ENCODE measurements at regions not wholly inside any gene's neighbourhood (a gene's known extent, or its start where the extent isn't known, plus 50 kb on each side); places are given as distances from the start of the nearest gene placed in this dataset.

DNA sequence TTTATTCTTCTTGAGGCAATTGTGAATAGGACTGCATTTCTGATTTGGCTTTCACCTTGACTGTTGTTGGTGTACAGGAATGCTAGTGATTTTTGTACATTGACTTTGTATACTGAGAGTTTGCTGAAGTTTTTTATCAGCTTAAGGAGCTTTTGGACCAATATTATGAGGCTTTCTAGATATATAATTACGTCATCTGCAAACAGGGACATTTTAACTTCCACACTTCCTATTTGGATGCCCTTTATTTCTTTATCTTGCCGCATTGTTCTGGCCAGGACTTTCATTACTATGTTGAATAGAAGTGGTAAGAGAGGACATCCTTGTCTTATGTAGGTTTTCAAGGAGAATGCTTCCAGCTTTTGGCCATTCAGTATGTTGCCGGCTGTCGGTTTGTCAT lies 425.4 kb upstream of the CHAC2 start:
- Histone ChIP-seq H3K27ac (no peak overlapping the region), H4K20me1 (ENCODE audit: insufficient read depth, poor library complexity, severe bottlenecking) (no peaks in the 10 kb centered on the region), H3K27me3 (no peaks in the 10 kb centered on the region), H3K4me3 (no peak overlapping the region), H3K36me3 (replicated peaks; ENCODE audit: insufficient read depth, low read depth) (no peaks in the 10 kb centered on the region), H3K79me2 (no peaks in the 10 kb centered on the region), H3K9me3 (ENCODE audit: low read depth) (no peaks in the 10 kb centered on the region), H3K9me2 (replicated peaks; ENCODE audit: insufficient read depth) (no peaks in the 10 kb centered on the region), H3K4me1 (ENCODE audit: insufficient read depth) (no peaks in the 10 kb centered on the region), H2AFZ (no peak overlapping the region), H3K4me2 (no peak overlapping the region)
- TF ChIP-seq EZH2 (IDR thresholded peaks at IDR 0.05; ENCODE audit: borderline replicate concordance) (no peak), CTCF (IDR thresholded peaks at IDR 0.05; ENCODE audit: poor library complexity) (no peak), EZH2phosphoT487 (IDR thresholded peaks at IDR 0.05; ENCODE audit: low read depth, severe bottlenecking, unreplicated experiment) (no peak)
- WGBS (ENCODE audit: low lambda C conversion rate, missing lambda C conversion rate) = 96% methylated on average over 4 of the region's 4 CpGs
- no peak for DNase-seq (ENCODE audit: low spot score)

DNA sequence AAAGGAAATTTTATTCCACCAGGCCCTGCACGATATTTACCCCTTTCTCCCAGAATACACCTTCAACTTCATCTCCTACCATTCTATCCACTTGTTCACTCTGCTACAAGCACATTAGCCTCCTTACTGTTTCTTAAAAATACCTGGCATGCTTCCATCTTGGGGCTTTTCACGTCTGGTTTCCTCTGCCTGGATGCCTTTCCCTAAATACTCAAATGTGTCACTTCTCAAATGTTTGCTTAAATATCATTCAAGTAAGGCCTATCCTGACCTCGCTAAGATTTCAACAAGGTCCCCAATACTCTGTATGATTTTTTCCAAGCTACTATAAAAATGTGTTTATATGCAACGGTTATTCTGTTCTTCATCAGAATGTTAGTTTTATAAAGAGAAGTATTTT lies 433.0 kb upstream of the CHAC2 start:
- Histone ChIP-seq H2AFZ (no peak overlapping the region), H3K4me3 (no peak overlapping the region), H3K4me1 (ENCODE audit: insufficient read depth) (no peaks in the 10 kb centered on the region), H3K9me2 (replicated peaks; ENCODE audit: insufficient read depth) (no peaks in the 10 kb centered on the region), H4K20me1 (ENCODE audit: insufficient read depth, poor library complexity, severe bottlenecking) (no peaks in the 10 kb centered on the region), H3K4me2 (no peak overlapping the region), H3K79me2 (no peaks in the 10 kb centered on the region), H3K9me3 (ENCODE audit: low read depth) (no peaks in the 10 kb centered on the region), H3K27me3 (no peaks in the 10 kb centered on the region), H3K27ac (no peak overlapping the region), H3K36me3 (replicated peaks; ENCODE audit: insufficient read depth, low read depth) (no peaks in the 10 kb centered on the region)
- DNase-seq (ENCODE audit: low spot score) = no peak
- TF ChIP-seq EZH2phosphoT487 (IDR thresholded peaks at IDR 0.05; ENCODE audit: low read depth, severe bottlenecking, unreplicated experiment) (no peak), EZH2 (IDR thresholded peaks at IDR 0.05; ENCODE audit: borderline replicate concordance) (no peak), CTCF (IDR thresholded peaks at IDR 0.05; ENCODE audit: poor library complexity) (no peak)
- WGBS (ENCODE audit: low lambda C conversion rate, missing lambda C conversion rate) = 61% methylated on average over 4 of the region's 4 CpGs

DNA sequence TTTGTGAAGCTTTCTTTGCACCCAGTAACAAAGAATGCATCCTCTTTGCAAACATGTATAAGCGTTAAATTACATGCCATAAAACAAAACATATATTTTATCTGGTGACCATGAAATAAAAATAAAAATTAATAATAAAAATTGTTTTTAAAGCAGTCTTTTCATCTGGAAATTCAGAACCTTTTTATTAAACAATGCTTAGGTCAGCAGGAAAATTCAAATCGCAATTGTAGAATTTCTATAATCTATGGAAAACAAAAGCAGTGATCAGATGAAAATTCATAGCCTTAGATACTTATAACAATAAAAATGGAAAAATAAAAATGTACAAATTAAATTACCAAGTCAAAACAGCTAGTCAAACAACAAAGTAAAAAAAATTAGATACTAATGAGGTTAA lies 435.9 kb upstream of the CHAC2 start:
- WGBS (ENCODE audit: low lambda C conversion rate, missing lambda C conversion rate) = 92% methylated on average over 2 of the region's 2 CpGs
- no peak overlapping the region for H3K4me2 ChIP-seq
- no peaks in the 10 kb centered on the region for H4K20me1 ChIP-seq (ENCODE audit: insufficient read depth, poor library complexity, severe bottlenecking)
- H3K4me1 ChIP-seq (ENCODE audit: insufficient read depth) = no peaks in the 10 kb centered on the region
- no peaks in the 10 kb centered on the region for H3K9me2 ChIP-seq (replicated peaks; ENCODE audit: insufficient read depth)
- H3K27ac ChIP-seq = no peak overlapping the region
- no peak for DNase-seq (ENCODE audit: low spot score)
- no peak overlapping the region for H2AFZ ChIP-seq
- H3K36me3 ChIP-seq (replicated peaks; ENCODE audit: insufficient read depth, low read depth) = no peaks in the 10 kb centered on the region
- TF ChIP-seq CTCF (IDR thresholded peaks at IDR 0.05; ENCODE audit: poor library complexity) = no peak
- TF ChIP-seq EZH2phosphoT487 (IDR thresholded peaks at IDR 0.05; ENCODE audit: low read depth, severe bottlenecking, unreplicated experiment) = no peak
- TF ChIP-seq EZH2 (IDR thresholded peaks at IDR 0.05; ENCODE audit: borderline replicate concordance) = no peak
- no peaks in the 10 kb centered on the region for H3K27me3 ChIP-seq
- H3K79me2 ChIP-seq = no peaks in the 10 kb centered on the region
- H3K4me3 ChIP-seq = no peak overlapping the region
- H3K9me3 ChIP-seq (ENCODE audit: low read depth) = no peaks in the 10 kb centered on the region

DNA sequence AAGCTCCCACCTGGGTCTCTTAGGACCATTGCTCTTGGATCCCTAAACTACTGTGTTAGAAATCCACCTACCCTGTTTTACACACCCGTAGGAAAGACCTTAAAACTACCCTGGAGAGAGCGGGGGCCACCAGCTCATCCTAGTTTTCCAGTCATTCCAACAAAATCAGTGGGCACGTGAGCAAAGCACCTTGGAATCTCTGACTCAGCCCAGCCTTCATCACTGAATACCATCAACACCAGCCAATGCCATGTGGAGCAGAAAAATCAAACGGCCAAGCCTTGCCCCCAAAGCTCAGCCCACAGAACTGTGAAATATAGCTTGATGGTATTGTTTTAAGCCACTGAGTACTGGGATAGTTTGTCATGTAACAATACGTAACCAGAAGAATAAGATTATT lies 449.7 kb upstream of the CHAC2 start:
- no peak for TF ChIP-seq EZH2 (IDR thresholded peaks at IDR 0.05; ENCODE audit: borderline replicate concordance)
- no peak for TF ChIP-seq CTCF (IDR thresholded peaks at IDR 0.05; ENCODE audit: poor library complexity)
- no peak for TF ChIP-seq EZH2phosphoT487 (IDR thresholded peaks at IDR 0.05; ENCODE audit: low read depth, severe bottlenecking, unreplicated experiment)
- Histone ChIP-seq H3K9me3 (ENCODE audit: low read depth) (no peaks in the 10 kb centered on the region), H3K36me3 (replicated peaks; ENCODE audit: insufficient read depth, low read depth) (no peaks in the 10 kb centered on the region), H3K4me2 (no peak overlapping the region), H4K20me1 (ENCODE audit: insufficient read depth, poor library complexity, severe bottlenecking) (no peaks in the 10 kb centered on the region), H3K9me2 (replicated peaks; ENCODE audit: insufficient read depth) (no peaks in the 10 kb centered on the region), H3K27me3 (no peaks in the 10 kb centered on the region), H3K27ac (no peak overlapping the region), H3K4me1 (ENCODE audit: insufficient read depth) (no peaks in the 10 kb centered on the region), H3K4me3 (no peak overlapping the region), H3K79me2 (no peaks in the 10 kb centered on the region), H2AFZ (no peak overlapping the region)
- 77% methylated on average over 5 of the region's 5 CpGs for WGBS (ENCODE audit: low lambda C conversion rate, missing lambda C conversion rate)
- DNase-seq (ENCODE audit: low spot score) = no peak
